Tongue (tissue), 1 donor: ENCODE measurements at regions not wholly inside any gene's neighbourhood (a gene's known extent, or its start where the extent isn't known, plus 50 kb on each side); places are given as distances from the start of the nearest gene placed in this dataset.
"Not testable (repeated sequence)": the region's sequence is repeated elsewhere in the genome, so short reads cannot be mapped to it uniquely, and the experiment has no call there.

Experiments used
- DNase-seq: peaks from one replicate; pipeline ENCODE4 v3.0.0-alpha.2; 2015

GRCh38 chrX:63179852-63180251 is 171.3 kb downstream of the SPIN4 start:
- DNase-seq, result not testable (repeated sequence)

DNA sequence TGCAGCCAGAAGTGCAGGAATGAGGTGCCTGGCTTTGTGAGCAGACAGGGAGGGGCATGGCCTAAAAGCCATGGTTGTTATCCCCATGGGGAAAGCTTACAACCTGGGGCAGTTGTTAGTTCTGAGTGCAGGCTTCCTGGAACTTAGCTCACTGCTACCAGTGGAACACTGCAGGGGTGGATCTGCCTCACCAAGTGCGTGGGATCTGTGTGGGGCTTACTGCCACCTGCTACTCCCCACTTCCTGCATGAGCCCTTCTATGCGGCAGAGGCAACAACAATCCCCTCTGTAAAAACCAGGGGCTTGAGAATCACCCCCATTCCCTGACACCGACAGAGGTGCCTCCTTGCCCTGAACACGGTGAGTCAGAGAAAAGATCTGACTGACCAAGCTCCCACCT is 174.6 kb downstream of the SPIN4 start:
- not testable (repeated sequence) for DNase-seq

DNA sequence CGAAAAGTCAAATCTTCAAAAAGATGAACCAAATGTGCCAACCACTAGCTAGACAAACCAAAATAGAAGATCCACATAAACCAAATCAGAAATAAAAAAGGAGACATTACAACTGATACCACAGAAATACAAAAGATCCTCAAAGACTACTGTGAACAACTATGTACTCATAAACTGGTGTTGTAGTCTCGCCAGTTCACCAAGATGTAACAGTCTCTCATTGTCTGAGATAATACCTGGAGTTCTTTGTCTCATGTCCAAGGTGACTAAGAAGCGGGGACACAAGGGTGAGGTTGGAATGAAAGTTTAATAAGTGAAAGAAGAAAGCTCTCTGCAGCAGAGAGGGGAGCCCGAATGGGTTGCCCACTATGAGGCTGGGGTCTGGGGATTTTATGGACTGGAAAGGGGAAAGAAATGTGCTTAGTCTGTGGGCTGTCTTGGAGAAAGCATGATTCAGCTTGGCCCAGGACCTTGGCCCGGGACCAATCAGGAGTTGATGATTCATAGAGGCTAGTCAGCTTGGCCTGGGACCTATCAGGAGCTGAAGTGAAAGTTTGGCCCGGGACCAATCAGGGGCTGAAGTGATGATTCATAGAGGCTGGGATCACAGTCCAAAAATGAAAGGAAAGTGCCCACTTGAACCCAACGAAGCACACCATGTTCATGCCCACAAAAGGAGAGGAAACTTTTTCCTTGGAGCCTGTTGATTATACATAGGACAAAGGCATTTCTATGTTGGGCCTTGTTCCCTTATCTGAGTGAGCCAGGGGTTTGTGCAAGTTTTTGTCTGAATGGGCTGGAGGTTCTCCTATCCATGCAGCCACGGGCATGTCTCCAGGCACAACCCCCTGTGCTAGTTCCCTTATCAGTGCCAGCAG is 177.1 kb downstream of the SPIN4 start:
- DNase-seq, result not testable (repeated sequence)

DNA sequence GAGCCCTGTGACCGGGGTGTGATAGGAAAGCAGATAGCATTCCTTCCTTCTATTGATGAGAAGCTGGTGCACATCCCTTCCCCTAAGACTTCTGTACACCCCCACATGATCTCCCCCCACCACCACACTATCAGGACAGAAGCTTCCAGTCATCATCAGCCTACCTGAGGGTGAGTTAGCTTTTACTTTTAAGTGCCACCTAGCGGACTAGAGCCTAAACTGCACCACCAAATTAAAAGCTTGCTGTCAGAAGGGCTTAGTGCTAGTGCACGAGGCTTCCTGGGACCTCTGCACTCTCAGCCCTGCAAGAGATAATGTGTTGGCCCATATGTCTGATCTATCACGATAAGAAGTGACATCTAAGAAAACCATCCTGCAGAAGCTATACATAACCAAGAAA is 181.7 kb downstream of the SPIN4 start:
- not testable (repeated sequence) for DNase-seq

DNA sequence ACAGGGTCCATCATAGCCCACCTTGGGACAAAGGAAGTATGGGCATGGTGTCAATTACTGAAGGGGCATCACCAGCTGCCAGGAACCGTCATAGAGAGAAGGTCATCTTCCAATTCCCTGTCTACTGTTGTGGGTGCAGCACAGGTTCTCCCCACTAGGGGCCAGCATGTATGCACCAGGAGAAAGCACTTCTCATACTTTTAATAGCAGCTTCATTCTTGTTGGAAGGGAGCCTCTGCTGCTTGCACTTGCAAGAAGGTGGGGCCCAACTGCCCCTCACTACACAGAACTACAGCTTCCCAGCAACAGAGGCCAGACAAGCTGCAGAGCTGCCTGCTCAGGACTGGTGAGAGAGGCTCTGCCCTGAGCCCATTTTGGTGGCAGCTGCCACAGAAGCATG is 182.2 kb downstream of the SPIN4 start:
- DNase-seq, result not testable (repeated sequence)

DNA sequence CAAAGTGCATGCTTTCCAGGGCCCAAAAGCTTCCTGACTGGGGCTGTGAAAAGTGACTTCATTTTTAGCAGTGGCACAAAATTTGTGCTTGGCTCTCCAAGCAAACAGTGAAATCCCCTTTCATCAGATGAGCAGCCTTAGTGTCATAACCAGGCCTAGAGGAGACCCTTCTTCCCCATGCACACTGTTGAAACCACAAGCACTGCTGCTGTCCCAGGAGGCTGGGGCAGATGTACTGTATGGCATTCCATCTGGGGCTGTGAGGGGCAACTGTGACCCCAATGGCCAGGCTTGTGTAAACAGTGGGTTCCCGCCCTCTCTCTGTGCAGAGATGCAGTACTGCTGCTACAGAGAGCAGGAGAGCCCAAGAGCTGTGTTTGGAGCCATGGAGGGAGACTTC is 184.1 kb downstream of the SPIN4 start:
- DNase-seq, result not testable (repeated sequence)

DNA sequence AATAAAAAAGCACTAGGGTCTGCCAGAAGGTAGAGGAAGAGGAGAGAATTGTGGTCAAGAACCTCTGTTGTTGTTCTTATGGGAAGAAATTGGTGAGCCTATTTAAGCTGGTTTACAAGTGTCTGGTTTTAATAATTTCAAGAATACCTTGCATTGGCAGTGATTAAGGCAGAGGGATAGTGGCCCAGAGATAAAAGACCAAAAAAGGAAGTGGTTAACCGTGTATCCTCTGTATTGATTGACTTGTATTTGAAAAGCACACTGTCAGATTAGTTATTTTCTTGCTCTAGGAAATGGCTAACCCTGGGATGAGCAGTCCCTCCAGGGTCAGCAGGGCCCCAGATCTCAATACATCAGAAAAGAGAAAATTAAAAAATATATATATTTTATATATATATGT is 190.1 kb downstream of the SPIN4 start:
- not testable (repeated sequence) for DNase-seq

- DNase-seq, result not testable (repeated sequence)
Observed at GRCh38 chrX:63160340-63160739, 190.8 kb downstream of the SPIN4 start.

DNA sequence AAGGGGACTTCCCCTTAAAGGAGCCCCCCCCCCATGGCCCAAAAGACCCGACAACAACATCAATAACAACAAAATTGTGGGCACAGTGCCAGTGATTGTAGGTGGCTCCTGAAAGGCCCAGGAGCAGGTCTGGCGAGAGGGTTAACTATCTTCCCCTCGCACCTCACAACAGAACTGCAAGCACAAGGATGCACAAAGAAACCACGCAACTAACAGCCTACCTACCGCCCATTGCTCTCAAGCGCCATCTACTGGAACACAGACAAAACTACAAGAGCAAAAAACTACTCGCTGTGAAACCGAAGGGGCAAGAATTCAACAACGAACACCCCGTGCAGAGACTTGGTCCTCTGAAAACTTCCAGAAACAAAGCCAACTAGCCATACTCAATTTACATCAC is 205.6 kb downstream of the SPIN4 start:
- DNase-seq, result not testable (repeated sequence)

GRCh38 chrX:63142588-63142987 is 208.5 kb downstream of the SPIN4 start:
- not testable (repeated sequence) for DNase-seq

GRCh38 chrX:63135859-63136258 is 215.3 kb downstream of the SPIN4 start:
- DNase-seq, result not testable (repeated sequence)

GRCh38 chrX:63128509-63128908 is 222.6 kb downstream of the SPIN4 start:
- no peak for DNase-seq

DNA sequence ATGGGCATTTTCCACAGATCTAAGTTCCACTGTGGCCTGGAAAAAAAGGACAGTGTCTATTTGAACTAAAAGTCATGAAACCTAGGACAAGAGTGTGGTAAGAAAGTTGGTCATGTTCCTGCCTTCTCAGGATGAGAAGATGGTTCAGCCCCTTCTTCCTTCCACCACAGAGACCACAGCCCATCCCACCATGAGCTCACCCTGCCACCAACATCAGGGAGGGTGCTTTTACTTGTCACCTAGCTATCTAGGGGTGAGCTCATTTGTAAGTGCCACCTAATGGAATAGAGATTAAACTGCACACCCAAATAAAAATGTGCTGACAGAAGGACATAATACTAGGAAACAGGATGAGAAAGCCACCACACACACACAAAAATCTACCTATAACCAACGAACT is 235.9 kb downstream of the SPIN4 start:
- DNase-seq, result no peak

DNA sequence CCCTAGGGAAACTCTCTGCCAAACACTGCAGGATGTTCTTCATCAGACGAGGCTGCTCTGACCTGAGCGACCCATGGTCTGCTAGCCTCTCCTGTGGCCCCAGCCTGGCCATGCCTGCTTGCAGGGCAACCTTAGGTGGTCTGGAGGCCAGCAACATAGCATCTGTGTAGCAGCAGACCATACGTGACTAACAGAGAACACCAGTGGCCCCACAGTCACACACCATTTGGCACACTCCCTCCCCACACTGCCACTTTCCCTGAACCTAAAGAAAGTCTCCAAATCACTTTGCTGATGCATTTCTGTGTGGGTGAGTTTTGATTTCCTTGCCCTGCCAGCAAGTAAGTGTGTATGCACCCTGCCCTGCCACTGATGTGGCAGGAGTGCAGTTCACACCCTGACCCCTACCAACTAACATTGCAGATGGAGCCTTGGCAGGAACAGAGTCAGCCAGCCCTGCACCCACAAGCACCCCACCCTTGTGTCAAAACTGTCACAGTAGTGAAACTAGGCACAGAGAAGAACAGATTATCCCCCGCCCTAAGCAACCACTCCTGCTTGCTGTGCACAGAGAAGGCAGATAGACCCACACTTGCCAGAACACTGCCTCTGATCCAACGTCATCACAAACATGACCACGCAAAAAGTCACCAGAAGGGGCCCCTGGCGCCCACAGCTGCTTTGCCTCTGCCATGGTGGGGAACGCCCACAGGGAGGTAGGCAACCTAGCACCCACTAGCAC is 249.1 kb downstream of the SPIN4 start:
- DNase-seq, result no peak

DNA sequence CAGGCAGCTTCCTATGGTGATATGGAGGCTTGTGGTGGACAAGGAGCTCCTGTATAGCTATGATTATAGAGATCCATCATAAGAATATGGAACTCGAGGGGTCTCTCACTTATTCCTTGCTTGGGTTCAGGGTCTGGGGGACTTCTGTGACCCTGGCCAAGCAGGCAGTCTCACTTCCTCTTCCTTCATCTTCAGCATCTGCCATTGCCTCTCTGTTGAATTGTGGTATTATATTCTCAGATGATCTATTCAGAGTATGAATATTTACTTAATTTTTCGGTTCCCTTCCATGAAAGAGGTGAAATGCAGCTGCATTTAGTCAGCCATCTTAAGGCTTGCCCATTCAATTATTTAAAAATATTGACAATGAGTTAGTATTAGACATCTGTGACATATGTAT is 292.9 kb downstream of the SPIN4 start:
- DNase-seq, result no peak

DNA sequence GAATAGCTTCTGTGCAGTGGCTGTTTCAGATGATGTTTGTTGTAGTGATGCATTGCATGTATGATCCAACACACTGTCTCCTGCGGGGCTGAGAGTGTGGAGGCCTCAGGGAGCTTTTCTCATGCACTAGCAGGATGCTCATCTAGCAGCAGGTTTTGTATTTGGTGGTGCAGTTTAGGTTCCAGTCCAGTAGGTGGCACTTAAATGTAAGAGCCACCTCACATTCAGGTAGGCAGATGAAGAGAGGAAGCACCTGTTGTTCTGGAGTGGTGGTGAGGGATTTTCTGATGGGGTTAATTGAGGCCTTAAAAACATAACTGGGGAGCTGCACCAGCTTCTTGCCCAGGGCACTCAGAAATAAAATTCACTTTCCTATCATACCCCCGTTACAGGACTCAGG is 300.9 kb downstream of the SPIN4 start:
- no peak for DNase-seq

DNA sequence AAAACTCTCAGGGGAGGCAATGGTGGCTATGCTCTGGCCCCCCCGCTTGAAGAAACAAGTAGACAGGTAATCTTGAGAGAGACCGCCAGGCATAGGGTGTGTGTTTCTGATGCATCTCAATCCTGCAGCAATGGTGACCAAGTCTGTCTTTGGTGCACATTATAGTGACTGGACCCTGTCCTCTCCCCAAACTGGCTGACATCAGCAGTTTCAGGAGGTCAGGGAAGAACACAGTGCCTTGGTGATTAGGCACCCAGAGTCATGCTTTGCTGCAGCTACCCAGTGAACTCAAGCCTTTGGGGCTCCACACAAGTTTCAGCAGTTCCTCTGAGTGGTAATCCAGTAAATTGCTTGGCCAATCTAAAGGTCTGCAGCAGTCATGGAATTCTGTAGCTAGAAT is 318.3 kb downstream of the SPIN4 start:
- DNase-seq, result no peak

GRCh38 chrX:63013549-63013948 is 337.6 kb downstream of the SPIN4 start:
- DNase-seq, result no peak

GRCh38 chrX:63012574-63012973 is 338.6 kb downstream of the SPIN4 start:
- DNase-seq, result no peak

DNA sequence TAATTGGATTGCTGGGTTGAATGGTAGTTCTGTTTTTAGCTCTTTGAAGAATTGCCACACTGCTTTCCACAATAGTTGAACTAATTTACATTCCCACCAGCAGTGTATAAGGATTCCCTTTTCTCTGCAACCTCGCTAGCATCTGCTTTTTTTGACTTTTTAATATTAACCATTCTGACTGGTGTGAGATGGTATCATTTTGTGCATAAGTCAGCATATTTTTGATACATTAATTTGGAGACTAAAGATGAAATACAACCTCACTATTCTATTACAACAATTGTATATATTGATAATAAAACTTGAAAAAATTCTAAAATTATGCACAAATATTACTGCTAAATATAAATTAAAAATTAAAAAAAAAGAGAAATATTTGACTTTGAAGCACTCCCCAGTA is 350.9 kb downstream of the SPIN4 start:
- not testable (repeated sequence) for DNase-seq
